Testis (tissue), 2 donors: ENCODE measurements at regions not wholly inside any gene's neighbourhood (a gene's known extent, or its start where the extent isn't known, plus 50 kb on each side); places are given as distances from the start of the nearest gene placed in this dataset.

Experiments used
- DNase-seq: peaks from one replicate; pipeline ENCODE4 v3.0.0-alpha.2; 2019
- H3K27ac ChIP-seq, 2 donors: fragments of 200-600 bp; sonication (generic); one replicate each; pipeline ENCODE4 v1.5.1; 2019
- H3K27me3 ChIP-seq: fragments of 200-600 bp; sonication (generic); one replicate; pipeline ENCODE4 v1.5.1; 2019
- H3K36me3 ChIP-seq: fragments of 200-600 bp; sonication (generic); one replicate; pipeline ENCODE4 v1.5.1; 2017; ENCODE audit warnings: low read depth; ENCODE audit errors: missing control alignments
- H3K4me1 ChIP-seq: fragments of 200-600 bp; sonication (generic); one replicate; pipeline ENCODE4 v1.5.1; 2019
- H3K4me3 ChIP-seq, 2 donors: fragments of 200-600 bp; sonication (generic); one replicate each; pipeline ENCODE4 v1.5.1; 2017 to 2019
- H3K9me3 ChIP-seq: fragments of 200-600 bp; sonication (generic); one replicate; pipeline ENCODE4 v1.5.1; 2017
- CTCF ChIP-seq, 3 experiments: fragments of 450-650 bp in 2 of 3; fragments of 200-600 bp in 1 of 3; sonication (generic) in 1 of 3; IDR thresholded peaks; one replicate each; pipeline ENCODE4 v1.5.1; 2016 to 2019; ENCODE audit warnings: antibody characterized with exemption in 3 of 3, mild to moderate bottlenecking in 2 of 3, moderate library complexity in 1 of 3
- POLR2A ChIP-seq: fragments of 450-650 bp; IDR thresholded peaks from one replicate; pipeline ENCODE4 v1.6.1; 2017; ENCODE audit warnings: antibody characterized with exemption, mild to moderate bottlenecking, moderate library complexity
- WGBS, 2 donors: methylation state at CpG; one replicate each; pipeline ENCODE4 v1.1.5; 2018; 5-methylcytosine and 5-hydroxymethylcytosine counted together
- intact Hi-C: fragments of 100-400 bp; cut with DNase I; formaldehyde crosslinking; loops from one replicate; pipeline ENCODE4 v1.15.1; 2023; ENCODE audit warnings: low total_unique reads

GRCh38 chr2:61742955-61743354, 110.9 kb downstream of the FAM161A start:
- DNase-seq, result no peak
- WGBS, 2 donors, result 88 to 90% methylated on average over 6 of the region's 6 CpGs
- Histone ChIP-seq H3K36me3 (no peaks in the 10 kb centered on the region), H3K27ac (no peak overlapping the region), H3K4me1 (no peaks in the 10 kb centered on the region), H3K9me3 (no peaks in the 10 kb centered on the region), H3K4me3 (no peak overlapping the region), H3K27me3 (no peaks in the 10 kb centered on the region)
- intact Hi-C loops, result no loop called here
- no peak for TF ChIP-seq CTCF (IDR thresholded peaks at IDR 0.05)
- no peak for TF ChIP-seq POLR2A

GRCh38 chr2:61737841-61738240, 116.0 kb downstream of the FAM161A start:
- Histone ChIP-seq H3K4me1 (no peaks in the 10 kb centered on the region), H3K4me3 (no peak overlapping the region), H3K27ac (no peak overlapping the region), H3K36me3 (no peaks in the 10 kb centered on the region), H3K9me3 (no peaks in the 10 kb centered on the region), H3K27me3 (no peaks in the 10 kb centered on the region)
- 75 to 84% methylated on average over 3 of the region's 3 CpGs for WGBS, 2 donors
- TF ChIP-seq CTCF (IDR thresholded peaks at IDR 0.05) (no peak), POLR2A (no peak)
- no peak for DNase-seq
- intact Hi-C loops, result no loop called here

- intact Hi-C loops, result no loop called here
- Histone ChIP-seq H3K9me3 (no peaks in the 10 kb centered on the region), H3K36me3 (no peaks in the 10 kb centered on the region), H3K4me3 (no peak overlapping the region), H3K4me1 (no peaks in the 10 kb centered on the region), H3K27ac (no peak overlapping the region), H3K27me3 (no peaks in the 10 kb centered on the region)
- DNase-seq, result no peak
- TF ChIP-seq POLR2A, result no peak
- no peak for TF ChIP-seq CTCF (IDR thresholded peaks at IDR 0.05)
- 86 to 87% methylated on average over 4 of the region's 4 CpGs for WGBS, 2 donors
These were observed 116.9 kb downstream of the FAM161A start for GRCh38 chr2:61736953-61737352.

- no peak for TF ChIP-seq POLR2A
- TF ChIP-seq CTCF (IDR thresholded peaks at IDR 0.05), result no peak
- Histone ChIP-seq H3K4me3 (no peak overlapping the region), H3K36me3 (no peaks in the 10 kb centered on the region), H3K9me3 (no peaks in the 10 kb centered on the region), H3K27ac (no peak overlapping the region), H3K4me1 (no peaks in the 10 kb centered on the region), H3K27me3 (no peaks in the 10 kb centered on the region)
- WGBS, 2 donors, result 89 to 96% methylated on average over 2 of the region's 2 CpGs
- intact Hi-C loops, result no loop called here
- DNase-seq, result no peak
These were observed 120.3 kb downstream of the FAM161A start for GRCh38 chr2:61733563-61733962.

GRCh38 chr2:61732787-61733186, 121.1 kb downstream of the FAM161A start:
- no peaks in the 10 kb centered on the region for H3K4me1 ChIP-seq
- DNase-seq, result no peak
- no peaks in the 10 kb centered on the region for H3K9me3 ChIP-seq
- H3K36me3 ChIP-seq, result no peaks in the 10 kb centered on the region
- H3K27me3 ChIP-seq, result no peaks in the 10 kb centered on the region
- no peak for TF ChIP-seq POLR2A
- no peak for TF ChIP-seq CTCF (IDR thresholded peaks at IDR 0.05)
- no peak overlapping the region for H3K4me3 ChIP-seq
- no peak overlapping the region for H3K27ac ChIP-seq
- intact Hi-C loops, result no loop called here
